Choroid plexus epithelial cell (primary cell): ENCODE measurements at regions not wholly inside any gene's neighbourhood (a gene's known extent, or its start where the extent isn't known, plus 50 kb on each side); places are given as distances from the start of the nearest gene placed in this dataset.
A peak's percentile ranks its signal among the peaks of the same experiment; 100 is the strongest.

Experiments used
- DNase-seq: peaks from one replicate; pipeline ENCODE4 v3.0.0-alpha.2; 2010; ENCODE audit warnings: low read depth
- H3K4me3 ChIP-seq: 2 replicates; pipeline ENCODE4 v1.5.1; 2011; ENCODE audit warnings: low read depth, mild to moderate bottlenecking, control low read depth, low read length, moderate library complexity
- TF ChIP-seq, protein P1 (sequence below): conservative IDR thresholded peaks from 2 replicates; pipeline ENCODE4 v1.5.1; 2011; ENCODE audit warnings: low read depth, mild to moderate bottlenecking, control low read depth, inconsistent platforms, low read length, moderate library complexity

DNA sequence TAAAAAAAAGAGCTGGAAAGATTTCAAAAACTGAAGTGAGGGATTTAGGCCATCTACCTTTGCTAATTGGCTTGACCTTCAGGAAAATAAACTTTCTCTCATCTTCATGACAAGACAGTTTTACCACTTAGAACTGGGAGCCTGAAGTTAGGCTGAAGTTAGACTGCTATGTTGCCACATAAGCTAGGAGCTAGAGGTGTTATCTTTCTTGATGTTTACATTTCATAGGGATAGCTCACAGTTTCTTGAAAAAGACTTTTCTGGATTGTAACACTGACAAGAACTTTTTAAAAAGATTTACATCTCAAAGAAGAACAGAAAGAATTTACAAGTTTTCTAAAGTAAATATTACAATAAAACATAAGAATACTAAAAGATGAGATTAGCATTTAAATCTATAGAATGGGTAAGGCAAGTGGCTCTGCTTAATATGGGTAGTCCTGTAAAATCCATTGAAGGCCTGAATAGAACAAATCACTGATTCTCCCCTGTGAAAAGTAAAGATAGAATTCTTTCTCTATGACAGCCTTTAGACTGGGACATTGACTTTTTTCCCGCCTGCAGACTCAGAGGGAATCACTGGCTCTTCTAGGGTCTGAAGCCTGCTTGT, 1665.4 kb upstream of the CDH9 start:
- H3K4me3 ChIP-seq: no peak overlapping the region
- TF ChIP-seq, protein P1, sequence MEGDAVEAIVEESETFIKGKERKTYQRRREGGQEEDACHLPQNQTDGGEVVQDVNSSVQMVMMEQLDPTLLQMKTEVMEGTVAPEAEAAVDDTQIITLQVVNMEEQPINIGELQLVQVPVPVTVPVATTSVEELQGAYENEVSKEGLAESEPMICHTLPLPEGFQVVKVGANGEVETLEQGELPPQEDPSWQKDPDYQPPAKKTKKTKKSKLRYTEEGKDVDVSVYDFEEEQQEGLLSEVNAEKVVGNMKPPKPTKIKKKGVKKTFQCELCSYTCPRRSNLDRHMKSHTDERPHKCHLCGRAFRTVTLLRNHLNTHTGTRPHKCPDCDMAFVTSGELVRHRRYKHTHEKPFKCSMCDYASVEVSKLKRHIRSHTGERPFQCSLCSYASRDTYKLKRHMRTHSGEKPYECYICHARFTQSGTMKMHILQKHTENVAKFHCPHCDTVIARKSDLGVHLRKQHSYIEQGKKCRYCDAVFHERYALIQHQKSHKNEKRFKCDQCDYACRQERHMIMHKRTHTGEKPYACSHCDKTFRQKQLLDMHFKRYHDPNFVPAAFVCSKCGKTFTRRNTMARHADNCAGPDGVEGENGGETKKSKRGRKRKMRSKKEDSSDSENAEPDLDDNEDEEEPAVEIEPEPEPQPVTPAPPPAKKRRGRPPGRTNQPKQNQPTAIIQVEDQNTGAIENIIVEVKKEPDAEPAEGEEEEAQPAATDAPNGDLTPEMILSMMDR: no peak
- peak; percentile 68 for DNase-seq

DNA sequence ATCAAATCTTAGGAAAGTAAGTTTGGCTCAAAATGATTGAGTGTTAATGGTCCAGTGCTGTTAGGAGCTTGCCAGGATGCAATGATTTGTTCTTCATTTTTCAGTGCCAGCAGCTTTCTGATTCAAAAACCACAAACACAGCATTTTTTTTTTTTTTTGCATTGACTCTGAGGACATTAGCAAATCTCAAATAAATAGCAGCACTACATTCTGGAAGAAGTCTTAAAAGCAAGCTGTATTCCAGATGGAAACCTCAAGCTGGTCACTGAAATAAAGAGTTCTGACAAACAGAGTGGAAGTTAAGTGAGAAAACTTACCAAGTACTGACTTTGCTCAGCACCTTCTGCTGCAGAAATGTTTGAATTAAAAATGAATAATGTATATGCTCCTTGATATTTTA, 1653.1 kb upstream of the CDH9 start:
- TF ChIP-seq, protein P1: no peak
- no peak overlapping the region for H3K4me3 ChIP-seq
- DNase-seq: peak; percentile 16

DNA sequence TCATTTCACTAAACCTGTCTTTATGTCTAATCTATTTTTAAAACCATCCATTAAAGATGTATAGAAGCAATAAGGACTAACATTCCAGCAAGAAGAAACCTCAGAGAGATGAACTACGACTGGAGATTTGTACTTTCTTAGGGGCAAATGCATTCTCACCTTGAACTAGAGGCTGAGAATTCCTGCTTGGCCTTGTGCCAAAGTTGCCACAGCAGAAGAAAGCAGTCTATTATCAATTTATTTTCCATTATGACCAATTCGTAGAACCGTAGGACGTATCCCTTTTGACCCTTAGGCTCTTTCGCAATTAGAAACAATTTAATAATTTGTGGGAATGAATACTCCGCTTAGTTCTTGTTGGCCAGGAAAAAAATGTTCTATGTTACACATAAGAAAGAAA, 1647.4 kb upstream of the CDH9 start:
- TF ChIP-seq, protein P1: no peak
- no peak for DNase-seq
- H3K4me3 ChIP-seq: no peak overlapping the region

DNA sequence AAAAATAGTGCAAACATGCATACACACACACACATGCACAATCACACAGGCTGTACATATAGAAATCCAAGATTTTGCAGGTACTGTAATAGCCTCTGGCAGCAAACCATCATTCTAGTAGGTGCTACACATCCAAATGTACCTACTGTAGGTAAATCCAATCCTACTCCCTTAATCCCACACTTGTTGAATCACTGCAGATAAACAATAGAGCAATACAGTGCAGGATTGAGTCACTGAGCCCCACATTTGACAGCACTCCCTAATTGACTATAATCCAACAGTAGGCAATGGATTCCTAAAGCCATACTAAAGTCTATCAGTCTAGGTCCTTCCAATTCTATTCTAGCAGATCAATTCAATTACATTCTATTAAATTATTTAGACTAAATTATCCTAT, 1640.5 kb upstream of the CDH9 start:
- no peak for DNase-seq
- no peak overlapping the region for H3K4me3 ChIP-seq
- TF ChIP-seq, protein P1: no peak

DNA sequence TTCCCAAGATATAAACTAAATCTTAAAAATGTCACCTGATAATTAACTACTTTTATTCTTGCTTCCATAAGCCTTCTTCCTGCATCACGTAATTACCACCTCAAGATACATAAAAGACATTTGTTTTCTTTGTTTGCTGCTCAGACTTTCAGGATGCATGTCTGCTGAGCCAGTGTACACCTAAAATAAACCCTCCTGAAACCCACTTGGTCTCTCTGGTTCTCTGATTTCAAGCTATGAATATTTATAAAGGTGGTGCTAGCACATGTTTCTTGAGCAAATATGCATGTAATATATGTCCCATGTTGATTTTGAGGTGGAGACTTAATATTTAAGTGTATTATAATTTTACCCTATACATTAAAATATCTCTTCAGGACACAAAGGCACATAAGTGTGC, 1627.7 kb upstream of the CDH9 start:
- no peak overlapping the region for H3K4me3 ChIP-seq
- DNase-seq: no peak
- TF ChIP-seq, protein P1: no peak

DNA sequence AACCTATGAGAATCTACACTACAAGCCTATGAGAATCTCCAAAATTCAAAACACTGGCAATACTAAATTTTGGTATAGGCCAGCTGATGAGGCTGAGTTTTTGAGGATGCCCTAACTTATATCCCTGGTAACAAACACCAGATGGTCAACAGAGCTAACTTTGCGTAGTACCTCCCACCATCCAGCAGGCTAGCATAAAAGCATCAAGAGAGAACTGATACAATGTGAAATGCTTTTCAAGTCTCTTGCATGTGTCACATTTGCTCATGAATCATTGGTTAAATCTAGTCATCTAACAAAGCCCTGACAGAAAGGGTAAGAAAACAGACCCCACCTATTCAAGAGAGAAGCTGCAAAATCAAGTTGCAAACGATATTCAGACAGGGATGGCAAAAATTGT, 1609.7 kb upstream of the CDH9 start:
- TF ChIP-seq, protein P1: peak; percentile 12
- peak; percentile 39 for DNase-seq

DNA sequence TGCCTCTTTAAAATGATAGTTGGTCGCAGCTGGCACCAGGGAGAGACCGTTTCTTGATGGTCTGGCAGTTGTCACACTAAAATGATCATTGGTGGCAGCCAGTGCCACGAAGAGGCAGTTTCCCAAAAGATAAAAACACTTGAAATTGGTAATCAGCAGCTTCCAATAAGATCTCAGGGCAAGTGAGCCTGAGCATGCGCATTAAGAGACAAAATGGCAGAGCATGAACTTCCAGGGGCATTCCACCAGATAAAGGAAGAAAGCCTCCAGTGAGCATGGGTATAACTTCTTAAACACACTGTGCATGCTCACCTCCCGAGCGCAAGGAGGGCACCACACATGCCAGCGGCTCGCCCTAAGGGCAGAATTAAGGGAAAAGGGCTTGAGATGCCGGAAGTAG, 1594.2 kb upstream of the CDH9 start:
- TF ChIP-seq, protein P1: no peak
- no peak overlapping the region for H3K4me3 ChIP-seq
- no peak for DNase-seq

More for the DNA sequence above, 1609.7 kb upstream of the CDH9 start:
- no peak overlapping the region for H3K4me3 ChIP-seq
